ENCODE measurements at regions not wholly inside any gene's neighbourhood (a gene's known extent, or its start where the extent isn't known, plus 50 kb on each side); places are given as distances from the start of the nearest gene placed in this dataset.
"Not testable (repeated sequence)": the region's sequence is repeated elsewhere in the genome, so short reads cannot be mapped to it uniquely, and the experiment has no call there.

GRCh38 chr5:1636208-1636770, 112.5 kb upstream of the LPCAT1 start:
- H3K9me3 Mint-ChIP-seq (ENCODE audit: insufficient read depth); H3K9ac ChIP-seq (ENCODE audit: low read length); H3K4me3 ChIP-seq (ENCODE audit: control extremely low read depth in 1 of 5, extremely low read depth in 1 of 5, insufficient read depth in 1 of 5, low read depth in 2 of 5, low read length in 4 of 5); H3K79me2 ChIP-seq (ENCODE audit: control insufficient read depth, insufficient read depth, low read length); H3K27me3 ChIP-seq (replicated peaks in 1 of 4; ENCODE audit: control extremely low read depth in 1 of 4, control insufficient read depth in 3 of 4, insufficient read depth in 4 of 4, low read length in 3 of 4); ATAC-seq (ENCODE audit: low read depth); CTCF ChIA-PET; H3K36me3 ChIP-seq (replicated peaks in 1 of 2; ENCODE audit: control extremely low read depth in 1 of 2, control insufficient read depth in 1 of 2, extremely low read depth in 1 of 2, insufficient read depth in 2 of 2, low read length in 1 of 2); H4K20me1 ChIP-seq (ENCODE audit: control insufficient read depth, insufficient read depth, low read length, poor library complexity, severe bottlenecking); H3K27me3 Mint-ChIP-seq; H3K9me3 ChIP-seq (ENCODE audit: control extremely low read depth in 1 of 3, control insufficient read depth in 2 of 3, insufficient read depth in 1 of 3, low read length in 2 of 3); H3K27ac Mint-ChIP-seq; H3K4me2 ChIP-seq (replicated peaks; ENCODE audit: low read depth, low read length, poor library complexity, severe bottlenecking); DNase-seq; intact Hi-C loops (cut with micrococcal nuclease); H3K4me1 ChIP-seq (ENCODE audit: control insufficient read depth in 2 of 2, insufficient read depth in 2 of 2, low read length in 2 of 2); POLR2A ChIA-PET; H2AFZ ChIP-seq (ENCODE audit: insufficient read depth, low read depth, low read length, poor library complexity, severe bottlenecking); H3K27ac ChIP-seq (ENCODE audit: low read length in 2 of 2): not testable (repeated sequence)
- H3K4me1 Mint-ChIP-seq = peaks cover 27% of the 10 kb centered on the region
- H3K4me3 Mint-ChIP-seq = peak overlapping the region; percentile 37
- WGBS (ENCODE audit: insufficient coverage) = 96% methylated on average over 13 of the region's 21 CpGs

DNA sequence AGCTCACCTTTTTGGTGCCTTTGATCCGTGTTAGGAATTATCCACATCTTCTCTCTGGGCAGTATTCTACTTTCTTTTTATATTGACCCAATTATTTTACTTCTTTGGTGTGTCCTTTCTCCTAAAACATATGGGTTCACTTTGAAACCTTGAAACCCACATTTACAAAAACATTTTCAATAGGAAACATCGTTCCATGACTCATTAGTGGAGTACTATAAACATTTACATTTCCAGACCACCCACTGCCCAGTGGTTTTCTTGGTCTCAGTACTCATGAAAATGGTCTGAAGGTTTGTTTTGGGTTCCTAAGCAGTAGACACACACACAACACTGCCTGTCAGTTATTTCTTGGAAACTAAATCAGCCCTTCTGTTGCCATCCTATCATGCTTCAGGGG, 111.7 kb upstream of the LPCAT1 start:
- DNase-seq; H3K79me2 ChIP-seq (ENCODE audit: control insufficient read depth, insufficient read depth, low read length); H3K9me3 ChIP-seq (ENCODE audit: control extremely low read depth in 1 of 3, control insufficient read depth in 2 of 3, insufficient read depth in 1 of 3, low read length in 2 of 3); H2AFZ ChIP-seq (ENCODE audit: insufficient read depth, low read depth, low read length, poor library complexity, severe bottlenecking); H3K4me1 ChIP-seq (ENCODE audit: control insufficient read depth in 2 of 2, insufficient read depth in 2 of 2, low read length in 2 of 2); H3K27me3 ChIP-seq (replicated peaks in 1 of 4; ENCODE audit: control extremely low read depth in 1 of 4, control insufficient read depth in 3 of 4, insufficient read depth in 4 of 4, low read length in 3 of 4); H3K36me3 ChIP-seq (replicated peaks in 1 of 2; ENCODE audit: control extremely low read depth in 1 of 2, control insufficient read depth in 1 of 2, extremely low read depth in 1 of 2, insufficient read depth in 2 of 2, low read length in 1 of 2); ATAC-seq (ENCODE audit: low read depth); intact Hi-C loops (cut with micrococcal nuclease); H3K27me3 Mint-ChIP-seq; H3K27ac ChIP-seq (ENCODE audit: low read length in 2 of 2); H4K20me1 ChIP-seq (ENCODE audit: control insufficient read depth, insufficient read depth, low read length, poor library complexity, severe bottlenecking); POLR2A ChIA-PET; H3K9ac ChIP-seq (ENCODE audit: low read length); H3K4me3 ChIP-seq (ENCODE audit: control extremely low read depth in 1 of 5, extremely low read depth in 1 of 5, insufficient read depth in 1 of 5, low read depth in 2 of 5, low read length in 4 of 5); H3K4me2 ChIP-seq (replicated peaks; ENCODE audit: low read depth, low read length, poor library complexity, severe bottlenecking); H3K9me3 Mint-ChIP-seq (ENCODE audit: insufficient read depth): not testable (repeated sequence)
- CTCF ChIA-PET = interaction anchor here (1.7 kb wide), 1 partner anchor 10 kb away, joined by 4 read pairs; no protein-coding TSS in a partner anchor
- no CpG with 5 or more reads among the region's 2 CpGs for WGBS (ENCODE audit: insufficient coverage)
- peaks cover 30% of the 10 kb centered on the region for H3K4me1 Mint-ChIP-seq
- H3K4me3 Mint-ChIP-seq = peak overlapping the region; percentile 74
- H3K27ac Mint-ChIP-seq = peak overlapping the region; percentile 71
